RCC 7860 (cell line): ENCODE measurements at regions not wholly inside any gene's neighbourhood (a gene's known extent, or its start where the extent isn't known, plus 50 kb on each side); places are given as distances from the start of the nearest gene placed in this dataset.
"Not testable (repeated sequence)": the region's sequence is repeated elsewhere in the genome, so short reads cannot be mapped to it uniquely, and the experiment has no call there.

ENCODE experiments used
- DNase-seq: peaks from one replicate; pipeline ENCODE4 v3.0.0-alpha.2; 2015; ENCODE audit warnings: low spot score
- FAIRE-seq: peaks from 2 replicates; lab custom pipeline; 2012; peaks lifted over from hg19 to GRCh38; lab: Jason Lieb, UNC

- FAIRE-seq = no peak
- no peak for DNase-seq
These were observed 307.9 kb upstream of the ZFP42 start for GRCh38 chr4:187687697-187688096.

DNA sequence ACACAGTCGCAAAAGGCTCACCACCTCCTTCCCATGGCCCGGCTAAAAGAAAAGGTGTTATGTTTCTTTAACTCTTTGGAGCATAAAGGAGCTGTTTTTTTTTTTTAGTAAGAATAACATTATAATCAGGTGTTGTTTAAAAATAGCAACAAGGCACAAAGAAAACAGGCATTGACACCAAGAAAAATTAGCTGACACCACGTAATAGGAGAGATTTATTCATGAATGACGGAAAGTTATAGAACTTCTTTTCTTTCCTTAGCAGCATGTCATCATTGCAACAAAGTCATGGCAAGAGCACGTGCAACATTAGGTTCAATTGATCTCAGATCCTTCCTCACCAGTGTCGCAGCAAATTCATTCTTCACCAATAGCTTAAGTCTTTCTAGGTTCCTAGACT, 302.9 kb upstream of the ZFP42 start:
- DNase-seq (no peak), FAIRE-seq (no peak)

DNA sequence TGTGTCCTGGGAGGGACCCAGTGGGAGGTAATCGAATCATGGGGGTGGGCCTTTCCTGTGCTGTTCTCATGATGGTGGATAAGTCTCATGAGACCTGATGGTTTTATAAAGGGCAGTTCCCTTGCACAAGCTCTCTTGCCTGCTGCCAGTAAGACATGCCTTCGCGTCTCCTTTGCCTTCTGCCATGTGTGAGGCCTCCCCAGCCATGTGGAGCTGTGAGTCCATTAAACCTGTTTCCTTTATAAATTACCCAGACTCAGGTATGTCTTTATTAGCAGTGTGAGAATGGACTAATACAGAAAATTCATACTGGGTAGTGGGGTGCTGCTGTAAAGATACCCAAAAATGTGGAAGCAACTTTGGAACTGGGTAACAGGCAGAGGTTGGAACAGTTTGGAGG, 300.0 kb upstream of the ZFP42 start:
- not testable (repeated sequence) for DNase-seq, FAIRE-seq

DNA sequence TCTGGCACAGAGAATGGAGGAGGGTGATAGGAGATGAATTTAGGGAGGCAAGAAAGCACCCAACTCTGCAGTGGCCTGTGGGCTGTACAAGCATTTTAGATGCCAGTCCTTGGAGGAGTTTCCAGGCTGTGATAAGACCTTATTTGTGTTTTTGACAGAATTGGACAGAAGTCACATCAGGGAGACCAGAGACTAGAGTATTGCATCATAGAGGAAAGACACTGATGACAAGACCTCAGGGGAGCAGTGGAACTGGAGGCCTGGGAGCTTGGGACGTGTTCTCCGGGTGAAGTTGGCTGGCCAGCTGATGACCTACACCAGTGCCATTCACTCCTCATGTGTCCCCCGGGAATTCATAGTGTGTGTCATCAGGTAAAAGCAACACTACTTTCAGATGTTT, 284.0 kb upstream of the ZFP42 start:
- DNase-seq (no peak), FAIRE-seq (no peak)

GRCh38 chr4:187714957-187715356, 280.6 kb upstream of the ZFP42 start:
- no peak for FAIRE-seq
- DNase-seq = no peak

- no peak for FAIRE-seq
- no peak for DNase-seq
These were observed 280.1 kb upstream of the ZFP42 start for GRCh38 chr4:187715466-187715865.

DNA sequence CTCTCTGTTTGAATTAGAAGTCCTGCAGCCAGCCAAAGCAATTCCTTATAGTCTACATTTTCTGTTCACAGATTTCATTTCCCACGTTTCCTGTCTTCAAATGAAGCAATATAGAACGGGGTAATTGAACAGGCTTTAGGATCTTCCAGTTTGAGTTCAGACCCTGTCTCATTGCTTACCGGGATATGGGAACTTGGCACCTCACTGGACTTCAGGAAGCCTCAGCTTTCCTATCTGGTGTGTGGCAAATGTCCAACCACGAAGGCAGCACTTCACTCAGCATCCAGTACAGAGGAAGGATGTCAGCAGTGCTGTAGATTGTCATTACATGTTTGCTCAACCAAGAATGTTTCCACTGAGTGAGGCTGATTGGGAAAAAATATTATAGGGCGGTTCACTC, 271.1 kb upstream of the ZFP42 start:
- DNase-seq = no peak
- no peak for FAIRE-seq

DNA sequence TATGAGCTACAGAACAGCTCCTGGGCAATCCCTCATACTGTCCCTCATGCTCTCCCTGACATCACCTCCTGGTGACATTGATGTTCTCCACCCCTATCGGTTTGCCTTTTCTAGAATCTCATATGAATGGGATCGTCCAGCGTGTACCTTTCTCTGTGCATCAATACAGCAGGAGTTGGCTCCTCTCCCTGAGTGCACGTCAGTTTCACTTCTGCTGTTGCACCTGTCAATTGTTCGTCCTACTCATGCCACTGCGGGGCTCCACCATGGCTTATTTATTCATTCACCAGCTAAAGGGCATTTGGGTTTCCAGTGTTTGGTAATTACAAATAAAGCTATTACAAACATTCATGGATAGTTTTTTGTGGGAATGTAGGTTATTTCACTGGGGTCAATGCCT, 269.1 kb upstream of the ZFP42 start:
- FAIRE-seq (no peak), DNase-seq (no peak)

GRCh38 chr4:187732524-187732923, 263.0 kb upstream of the ZFP42 start:
- no peak for FAIRE-seq
- no peak for DNase-seq

GRCh38 chr4:187739771-187740170, 255.8 kb upstream of the ZFP42 start:
- DNase-seq (no peak), FAIRE-seq (no peak)

- FAIRE-seq (no peak), DNase-seq (no peak)
These were observed 250.7 kb upstream of the ZFP42 start for GRCh38 chr4:187744911-187745310.

- not testable (repeated sequence) for FAIRE-seq, DNase-seq
These were observed 244.9 kb upstream of the ZFP42 start for GRCh38 chr4:187750652-187751051.

DNA sequence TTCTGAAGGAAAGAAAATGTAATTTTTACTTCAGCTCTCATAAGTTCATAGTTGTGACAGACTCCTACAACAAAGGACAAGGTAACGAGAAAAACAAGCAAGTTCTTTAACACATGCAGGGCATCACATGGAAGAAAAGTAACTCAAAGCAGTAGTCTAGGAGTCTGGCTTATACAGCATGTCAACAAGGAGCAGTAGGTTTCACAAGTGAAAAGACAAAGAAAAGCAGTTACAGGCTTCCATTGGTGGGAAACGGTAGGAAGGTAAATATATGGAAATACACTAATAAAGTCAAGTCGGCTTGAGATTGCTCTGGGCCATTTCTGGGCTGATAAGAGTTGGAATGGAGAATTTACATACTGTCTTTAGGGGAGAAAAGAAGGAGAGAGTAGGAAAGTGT, 228.4 kb upstream of the ZFP42 start:
- DNase-seq (no peak), FAIRE-seq (no peak)

GRCh38 chr4:187767687-187768086, 227.9 kb upstream of the ZFP42 start:
- FAIRE-seq (no peak), DNase-seq (no peak)

- no peak for DNase-seq
These were observed 225.2 kb upstream of the ZFP42 start for GRCh38 chr4:187770345-187770744.

GRCh38 chr4:187777954-187778353, 217.6 kb upstream of the ZFP42 start:
- DNase-seq (no peak), FAIRE-seq (no peak)

More at GRCh38 chr4:187770345-187770744, 225.2 kb upstream of the ZFP42 start:
- no peak for FAIRE-seq

DNA sequence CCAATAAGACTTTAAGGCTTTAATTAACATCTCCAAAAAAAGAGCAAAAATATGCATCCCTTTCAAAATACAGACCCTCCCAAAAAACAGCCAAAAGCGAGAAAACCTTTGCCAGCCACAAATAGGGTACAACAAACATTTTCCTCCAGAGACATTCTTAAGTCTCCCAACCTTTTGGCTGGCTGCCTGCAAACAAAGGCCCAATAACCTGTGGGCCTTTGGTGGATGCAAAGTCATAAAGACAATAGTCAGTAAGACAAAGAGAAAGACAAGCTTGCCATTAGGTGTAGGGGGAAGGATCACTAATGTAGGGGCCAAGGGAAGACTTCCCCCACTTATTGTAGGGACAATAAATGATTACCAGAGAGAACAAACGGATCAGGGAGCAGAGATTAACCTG, 215.5 kb upstream of the ZFP42 start:
- no peak for FAIRE-seq

GRCh38 chr4:187782286-187782824, 213.2 kb upstream of the ZFP42 start:
- no peak for DNase-seq
- no peak for FAIRE-seq

More for the DNA sequence above, 215.5 kb upstream of the ZFP42 start:
- DNase-seq = no peak

DNA sequence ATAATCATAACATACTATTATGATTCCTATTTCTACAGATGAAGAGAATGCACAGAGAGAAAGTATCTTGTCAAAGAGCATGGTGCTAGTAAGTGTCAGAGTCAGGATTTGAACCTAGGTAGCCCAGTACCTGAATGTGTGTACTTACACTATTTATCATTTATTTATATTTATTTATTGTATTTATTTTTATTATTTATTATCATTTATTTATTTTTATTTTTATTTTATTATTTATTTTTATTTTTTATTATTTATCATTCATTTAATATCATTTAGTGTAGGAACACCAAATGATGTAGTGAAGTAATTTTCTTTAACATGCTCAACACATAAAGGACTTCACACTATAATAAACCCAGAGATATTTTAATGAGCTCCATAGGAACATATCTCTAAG, 209.4 kb upstream of the ZFP42 start:
- no peak for DNase-seq
- no peak for FAIRE-seq

DNA sequence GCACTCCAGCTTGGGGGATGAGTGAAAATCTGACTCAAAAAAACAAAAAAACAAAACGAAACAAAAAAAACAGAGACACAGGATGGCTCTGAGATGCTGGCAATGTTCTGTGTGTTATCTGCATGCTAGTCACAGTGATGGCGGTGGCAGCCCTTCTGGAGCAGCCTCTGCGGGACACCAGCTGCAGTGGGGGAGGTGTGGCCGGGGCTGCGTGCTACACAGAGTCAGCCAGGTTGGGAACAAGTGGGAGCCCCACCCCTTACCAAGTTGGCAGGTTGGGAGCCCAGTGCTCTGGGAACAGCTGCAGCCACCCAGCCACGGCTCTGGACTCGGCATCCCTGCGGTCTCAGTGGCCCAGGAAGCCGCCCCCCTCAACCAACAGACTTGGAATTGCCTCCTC, 206.5 kb upstream of the ZFP42 start:
- DNase-seq = no peak
- no peak for FAIRE-seq

- DNase-seq = no peak
- no peak for FAIRE-seq
These were observed 199.8 kb upstream of the ZFP42 start for GRCh38 chr4:187795737-187796136.

GRCh38 chr4:187798385-187798784, 197.2 kb upstream of the ZFP42 start:
- no peak for FAIRE-seq
- DNase-seq = no peak

GRCh38 chr4:187799735-187800134, 195.8 kb upstream of the ZFP42 start:
- no peak for DNase-seq
- FAIRE-seq = no peak
